ENCODE measurements at regions not wholly inside any gene's neighbourhood (a gene's known extent, or its start where the extent isn't known, plus 50 kb on each side); places are given as distances from the start of the nearest gene placed in this dataset.
"Not testable (repeated sequence)": the region's sequence is repeated elsewhere in the genome, so short reads cannot be mapped to it uniquely, and the experiment has no call there.

DNA sequence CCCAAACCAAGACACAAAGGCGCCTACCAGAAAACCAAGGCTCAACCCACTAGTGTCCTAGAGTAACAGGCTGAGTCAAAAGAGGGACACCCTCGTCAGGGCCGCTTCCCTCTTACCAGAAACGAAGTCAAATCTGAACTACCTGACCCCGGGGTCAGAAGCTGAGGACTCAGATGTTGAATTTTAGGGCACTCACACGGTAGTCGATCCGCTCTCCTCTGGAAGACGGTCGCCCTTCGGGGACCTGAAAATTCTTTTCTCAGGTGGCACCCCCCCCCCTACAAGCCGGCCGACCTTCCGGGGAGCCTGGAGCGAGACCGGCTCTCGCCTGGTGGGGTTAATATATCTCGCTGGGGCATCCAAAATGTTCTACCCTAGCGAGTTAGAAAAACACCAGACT, 121.1 kb upstream of the KCNJ3 start:
- Mint-ChIP-seq H3K4me1 (ENCODE audit: unreplicated experiment) (no peaks in the 10 kb centered on the region), H3K27me3 (ENCODE audit: unreplicated experiment) (no peaks in the 10 kb centered on the region), H3K9me3 (ENCODE audit: unreplicated experiment) (peaks cover 2% of the 10 kb centered on the region), H3K4me3 (ENCODE audit: unreplicated experiment) (no peak overlapping the region), H3K27ac (ENCODE audit: unreplicated experiment) (no peak overlapping the region), H3K36me3 (ENCODE audit: unreplicated experiment) (no peaks in the 10 kb centered on the region)
- DNase-seq (ENCODE audit: extremely low spot score, unreplicated experiment), result no peak
- TF ChIP-seq, protein P1, sequence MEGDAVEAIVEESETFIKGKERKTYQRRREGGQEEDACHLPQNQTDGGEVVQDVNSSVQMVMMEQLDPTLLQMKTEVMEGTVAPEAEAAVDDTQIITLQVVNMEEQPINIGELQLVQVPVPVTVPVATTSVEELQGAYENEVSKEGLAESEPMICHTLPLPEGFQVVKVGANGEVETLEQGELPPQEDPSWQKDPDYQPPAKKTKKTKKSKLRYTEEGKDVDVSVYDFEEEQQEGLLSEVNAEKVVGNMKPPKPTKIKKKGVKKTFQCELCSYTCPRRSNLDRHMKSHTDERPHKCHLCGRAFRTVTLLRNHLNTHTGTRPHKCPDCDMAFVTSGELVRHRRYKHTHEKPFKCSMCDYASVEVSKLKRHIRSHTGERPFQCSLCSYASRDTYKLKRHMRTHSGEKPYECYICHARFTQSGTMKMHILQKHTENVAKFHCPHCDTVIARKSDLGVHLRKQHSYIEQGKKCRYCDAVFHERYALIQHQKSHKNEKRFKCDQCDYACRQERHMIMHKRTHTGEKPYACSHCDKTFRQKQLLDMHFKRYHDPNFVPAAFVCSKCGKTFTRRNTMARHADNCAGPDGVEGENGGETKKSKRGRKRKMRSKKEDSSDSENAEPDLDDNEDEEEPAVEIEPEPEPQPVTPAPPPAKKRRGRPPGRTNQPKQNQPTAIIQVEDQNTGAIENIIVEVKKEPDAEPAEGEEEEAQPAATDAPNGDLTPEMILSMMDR (IDR thresholded peaks at IDR 0.05), result no peak

DNA sequence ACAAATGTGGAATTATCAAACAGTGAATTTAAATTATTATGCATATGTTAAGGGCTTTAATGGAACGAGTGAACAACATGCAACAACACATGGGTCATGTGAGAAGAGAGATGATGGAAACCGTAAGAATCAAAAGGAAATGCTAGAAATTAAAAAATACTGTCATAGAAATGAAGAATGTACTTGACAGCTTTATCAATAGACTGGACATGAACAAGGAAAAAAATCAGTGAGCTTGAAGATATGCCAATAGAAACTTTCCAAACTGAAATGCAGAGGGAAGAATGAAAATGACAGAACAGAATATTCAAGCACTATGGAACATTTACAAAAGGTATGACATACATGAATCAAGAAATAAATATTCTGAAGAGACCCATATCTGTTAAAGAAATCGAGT, 117.7 kb upstream of the KCNJ3 start:
- no peaks in the 10 kb centered on the region for H3K36me3 Mint-ChIP-seq (ENCODE audit: unreplicated experiment)
- TF ChIP-seq, protein P1 (IDR thresholded peaks at IDR 0.05), result no peak
- H3K4me3 Mint-ChIP-seq (ENCODE audit: unreplicated experiment), result no peak overlapping the region
- H3K4me1 Mint-ChIP-seq (ENCODE audit: unreplicated experiment), result no peaks in the 10 kb centered on the region
- DNase-seq (ENCODE audit: extremely low spot score, unreplicated experiment), result no peak
- no peak overlapping the region for H3K27ac Mint-ChIP-seq (ENCODE audit: unreplicated experiment)
- no peaks in the 10 kb centered on the region for H3K27me3 Mint-ChIP-seq (ENCODE audit: unreplicated experiment)
- H3K9me3 Mint-ChIP-seq (ENCODE audit: unreplicated experiment), result peaks cover 4% of the 10 kb centered on the region

DNA sequence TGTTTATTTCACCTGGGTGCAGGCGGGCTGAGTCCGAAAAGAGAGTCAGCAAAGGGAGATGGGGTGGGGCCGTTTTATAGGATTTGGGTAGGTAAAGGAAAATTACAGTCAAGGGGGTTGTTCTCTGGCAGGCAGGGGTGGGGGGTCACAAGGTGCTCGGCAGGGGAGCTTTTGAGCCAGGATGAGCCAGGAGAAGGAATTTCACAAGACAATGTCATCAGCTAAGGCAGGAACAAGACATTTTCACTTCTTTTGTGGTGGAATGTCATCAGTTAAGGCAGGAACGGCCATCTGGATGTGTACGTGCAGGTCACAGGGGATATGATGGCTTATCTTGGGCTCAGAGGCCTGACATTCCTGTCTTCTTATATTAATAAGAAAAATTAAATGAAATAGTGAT, 115.8 kb upstream of the KCNJ3 start:
- H3K4me1 Mint-ChIP-seq (ENCODE audit: unreplicated experiment); H3K27ac Mint-ChIP-seq (ENCODE audit: unreplicated experiment); DNase-seq (ENCODE audit: extremely low spot score, unreplicated experiment); H3K4me3 Mint-ChIP-seq (ENCODE audit: unreplicated experiment); H3K9me3 Mint-ChIP-seq (ENCODE audit: unreplicated experiment); H3K36me3 Mint-ChIP-seq (ENCODE audit: unreplicated experiment); H3K27me3 Mint-ChIP-seq (ENCODE audit: unreplicated experiment): not testable (repeated sequence)

DNA sequence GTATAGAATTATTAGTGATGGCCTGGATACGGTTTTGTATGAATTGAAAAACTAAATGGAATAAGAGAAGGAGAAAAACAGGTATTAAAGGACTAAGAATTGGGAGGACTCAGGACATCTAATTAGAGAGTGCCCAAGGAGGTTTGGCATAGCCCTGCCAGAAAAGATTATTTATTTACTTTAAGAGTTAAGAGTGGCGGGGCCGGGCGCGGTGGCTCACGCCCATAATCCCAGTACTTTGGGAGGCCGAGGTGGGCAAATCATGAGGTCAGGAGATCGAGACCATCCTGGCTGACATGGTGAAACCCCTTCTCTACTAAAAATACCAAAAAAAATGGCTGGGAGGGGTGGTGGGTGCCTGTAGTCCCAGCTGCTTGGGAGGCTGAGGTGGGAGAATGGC, 115.2 kb upstream of the KCNJ3 start:
- not testable (repeated sequence) for DNase-seq (ENCODE audit: extremely low spot score, unreplicated experiment); H3K4me3 Mint-ChIP-seq (ENCODE audit: unreplicated experiment); H3K9me3 Mint-ChIP-seq (ENCODE audit: unreplicated experiment); H3K4me1 Mint-ChIP-seq (ENCODE audit: unreplicated experiment); H3K27me3 Mint-ChIP-seq (ENCODE audit: unreplicated experiment); H3K27ac Mint-ChIP-seq (ENCODE audit: unreplicated experiment); H3K36me3 Mint-ChIP-seq (ENCODE audit: unreplicated experiment)

DNA sequence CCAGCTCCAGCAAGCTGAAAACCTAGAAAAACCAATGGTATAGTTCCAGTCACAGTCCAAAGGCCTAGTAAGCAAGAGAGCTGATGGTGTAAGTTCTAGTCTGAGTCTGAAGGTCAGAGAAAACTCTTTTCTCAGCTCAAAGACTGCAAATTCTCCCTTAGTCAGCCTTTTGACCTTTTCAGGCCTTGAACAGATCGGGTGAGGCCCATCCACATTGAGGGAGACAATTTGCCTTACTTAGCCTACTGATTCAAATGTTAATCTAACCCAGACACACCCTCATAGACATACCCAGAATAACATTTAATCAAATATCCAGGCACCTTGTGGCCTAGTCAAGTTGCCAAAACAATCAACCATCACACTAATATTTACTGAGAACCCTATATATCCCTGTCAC, 110.8 kb upstream of the KCNJ3 start:
- no peak overlapping the region for H3K27ac Mint-ChIP-seq (ENCODE audit: unreplicated experiment)
- no peaks in the 10 kb centered on the region for H3K9me3 Mint-ChIP-seq (ENCODE audit: unreplicated experiment)
- H3K4me3 Mint-ChIP-seq (ENCODE audit: unreplicated experiment), result no peak overlapping the region
- DNase-seq (ENCODE audit: extremely low spot score, unreplicated experiment), result no peak
- TF ChIP-seq, protein P1 (IDR thresholded peaks at IDR 0.05), result no peak
- H3K36me3 Mint-ChIP-seq (ENCODE audit: unreplicated experiment), result no peaks in the 10 kb centered on the region
- H3K4me1 Mint-ChIP-seq (ENCODE audit: unreplicated experiment), result no peaks in the 10 kb centered on the region
- no peaks in the 10 kb centered on the region for H3K27me3 Mint-ChIP-seq (ENCODE audit: unreplicated experiment)

DNA sequence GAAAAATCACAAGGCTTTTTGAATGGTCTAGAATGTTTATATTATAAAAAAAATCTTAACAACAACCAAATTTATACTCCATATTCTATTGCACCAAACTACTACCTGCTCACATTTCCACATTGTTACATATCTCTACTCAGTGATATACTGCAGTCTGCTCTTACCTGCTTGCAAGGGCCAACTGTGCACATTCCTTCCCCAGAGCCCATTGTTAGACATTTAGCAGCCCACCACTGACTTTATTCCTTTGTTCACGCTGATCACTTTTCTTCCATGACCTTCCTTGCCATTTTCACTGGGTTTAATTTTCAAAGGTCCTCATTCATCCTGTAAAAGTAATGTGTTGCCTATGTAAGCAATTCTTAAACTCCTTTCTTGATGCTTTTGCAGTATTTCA, 109.7 kb upstream of the KCNJ3 start:
- Mint-ChIP-seq H3K36me3 (ENCODE audit: unreplicated experiment) (no peaks in the 10 kb centered on the region), H3K4me1 (ENCODE audit: unreplicated experiment) (no peaks in the 10 kb centered on the region), H3K27me3 (ENCODE audit: unreplicated experiment) (no peaks in the 10 kb centered on the region), H3K4me3 (ENCODE audit: unreplicated experiment) (no peak overlapping the region), H3K27ac (ENCODE audit: unreplicated experiment) (no peak overlapping the region), H3K9me3 (ENCODE audit: unreplicated experiment) (no peaks in the 10 kb centered on the region)
- DNase-seq (ENCODE audit: extremely low spot score, unreplicated experiment), result no peak
- TF ChIP-seq, protein P1 (IDR thresholded peaks at IDR 0.05), result no peak

Data from osteocyte (in vitro differentiated cells).